Spleen (tissue), 7 donors: ENCODE measurements at regions not wholly inside any gene's neighbourhood (a gene's known extent, or its start where the extent isn't known, plus 50 kb on each side); places are given as distances from the start of the nearest gene placed in this dataset.

ENCODE experiments used
- CTCF ChIP-seq, 11 experiments: fragments of 200-600 bp in 7 of 11; fragments of 450-650 bp in 4 of 11; sonication (generic) in 4 of 11; IDR thresholded peaks in 8 of 11; conservative IDR thresholded peaks in 3 of 11; 1 replicate in 7 of 11; 2 replicates in 4 of 11; pipeline versions ENCODE4 v1.4.0 to v1.8.0; 2016 to 2021; ENCODE audit warnings: antibody characterized with exemption in 11 of 11, inconsistent platforms in 4 of 11, mild to moderate bottlenecking in 1 of 11
- POLR2A ChIP-seq, 3 donors: fragments of 450-650 bp; IDR thresholded peaks; one replicate each; pipeline ENCODE4 v1.5.1; 2017; ENCODE audit warnings: antibody characterized with exemption in 3 of 3, mild to moderate bottlenecking in 1 of 3
- POLR2AphosphoS5 ChIP-seq, 3 donors: sonication (generic); formaldehyde crosslinking; IDR thresholded peaks; one replicate each; pipeline ENCODE4 v1.5.1; 2017; ENCODE audit warnings: antibody characterized with exemption in 3 of 3
- donor health status: DM: no; HTN: no; CAD: no; lungs with moderate emphysema.
- donor health status: DM: no; HTN: no; CAD: no.
- donor health status: DM: no; HTN: no; CAD: no.

- TF ChIP-seq POLR2AphosphoS5 (IDR thresholded peaks at IDR 0.05), result no peak
- no peak for TF ChIP-seq POLR2A (IDR thresholded peaks at IDR 0.05)
- TF ChIP-seq CTCF (IDR thresholded peaks at IDR 0.05 in 8 of 11, conservative IDR thresholded peaks at IDR 0.05 in 3 of 11), result no peak
Observed at GRCh38 chr14:106414464-106414863, 888.1 kb downstream of the TMEM121 start.
